ENCODE measurements at regions not wholly inside any gene's neighbourhood (a gene's known extent, or its start where the extent isn't known, plus 50 kb on each side); places are given as distances from the start of the nearest gene placed in this dataset.

DNA sequence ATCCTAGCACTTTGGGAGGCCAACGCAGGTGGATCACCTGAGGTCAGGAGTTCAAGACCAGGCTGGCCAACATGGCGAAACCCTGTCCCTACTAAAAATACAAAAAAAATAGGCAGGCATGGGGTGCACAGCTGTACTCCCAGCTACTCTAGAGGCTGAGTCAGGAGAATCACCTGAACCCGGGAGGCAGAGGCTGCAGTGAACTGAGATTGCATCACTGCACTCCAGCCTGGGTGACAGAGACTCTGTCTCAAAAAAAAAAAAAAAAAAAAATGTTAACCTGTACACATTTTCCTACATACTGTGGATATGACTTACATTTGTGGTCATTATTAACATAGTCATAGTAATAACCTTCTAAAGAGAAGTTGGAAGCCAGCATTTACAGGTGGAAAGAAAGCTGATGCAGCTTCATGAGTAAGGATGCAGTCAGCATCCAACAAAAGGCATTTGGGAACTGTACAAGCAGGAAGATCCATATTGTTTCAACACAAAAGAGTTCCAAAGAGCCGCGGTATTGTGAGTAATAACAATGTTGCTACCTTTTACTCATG, 186.2 kb downstream of the GPX5 start:
- no peak for DNase-seq (ENCODE audit: low spot score)
- peaks cover 13% of the 10 kb centered on the region for H3K4me1 Mint-ChIP-seq (ENCODE audit: unreplicated experiment)
- H3K36me3 Mint-ChIP-seq (ENCODE audit: low read depth, unreplicated experiment): peaks cover 9% of the 10 kb centered on the region
- H3K4me3 Mint-ChIP-seq (ENCODE audit: unreplicated experiment): no peak overlapping the region
- H3K27ac Mint-ChIP-seq (ENCODE audit: unreplicated experiment): no peak overlapping the region
- TF ChIP-seq, protein P1, sequence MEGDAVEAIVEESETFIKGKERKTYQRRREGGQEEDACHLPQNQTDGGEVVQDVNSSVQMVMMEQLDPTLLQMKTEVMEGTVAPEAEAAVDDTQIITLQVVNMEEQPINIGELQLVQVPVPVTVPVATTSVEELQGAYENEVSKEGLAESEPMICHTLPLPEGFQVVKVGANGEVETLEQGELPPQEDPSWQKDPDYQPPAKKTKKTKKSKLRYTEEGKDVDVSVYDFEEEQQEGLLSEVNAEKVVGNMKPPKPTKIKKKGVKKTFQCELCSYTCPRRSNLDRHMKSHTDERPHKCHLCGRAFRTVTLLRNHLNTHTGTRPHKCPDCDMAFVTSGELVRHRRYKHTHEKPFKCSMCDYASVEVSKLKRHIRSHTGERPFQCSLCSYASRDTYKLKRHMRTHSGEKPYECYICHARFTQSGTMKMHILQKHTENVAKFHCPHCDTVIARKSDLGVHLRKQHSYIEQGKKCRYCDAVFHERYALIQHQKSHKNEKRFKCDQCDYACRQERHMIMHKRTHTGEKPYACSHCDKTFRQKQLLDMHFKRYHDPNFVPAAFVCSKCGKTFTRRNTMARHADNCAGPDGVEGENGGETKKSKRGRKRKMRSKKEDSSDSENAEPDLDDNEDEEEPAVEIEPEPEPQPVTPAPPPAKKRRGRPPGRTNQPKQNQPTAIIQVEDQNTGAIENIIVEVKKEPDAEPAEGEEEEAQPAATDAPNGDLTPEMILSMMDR (IDR thresholded peaks at IDR 0.05; ENCODE audit: unreplicated experiment): no peak
- peaks cover 2% of the 10 kb centered on the region for H3K27me3 Mint-ChIP-seq (ENCODE audit: unreplicated experiment)
- H3K9me3 Mint-ChIP-seq (ENCODE audit: unreplicated experiment): peaks cover 8% of the 10 kb centered on the region

DNA sequence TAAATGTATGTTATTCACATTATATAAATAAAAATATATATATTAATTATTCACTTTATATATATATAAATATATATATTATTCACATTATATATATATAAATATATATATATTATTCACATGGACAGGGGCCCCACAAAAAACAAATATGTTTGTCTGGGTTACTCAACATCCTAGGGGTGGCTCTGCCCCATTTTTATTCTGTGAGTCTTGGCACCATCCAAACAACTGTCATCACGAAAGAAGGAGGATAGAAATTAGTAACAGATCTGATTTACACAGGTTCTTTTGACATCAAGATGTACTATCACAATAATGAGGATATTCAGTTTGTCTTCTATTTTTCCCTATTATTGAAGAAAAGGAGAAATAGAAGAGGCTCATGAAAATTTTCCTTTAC, 187.3 kb downstream of the GPX5 start:
- Mint-ChIP-seq H3K36me3 (ENCODE audit: low read depth, unreplicated experiment) (peaks cover 6% of the 10 kb centered on the region), H3K27ac (ENCODE audit: unreplicated experiment) (no peak overlapping the region), H3K4me1 (ENCODE audit: unreplicated experiment) (peaks cover 13% of the 10 kb centered on the region), H3K4me3 (ENCODE audit: unreplicated experiment) (no peak overlapping the region), H3K27me3 (ENCODE audit: unreplicated experiment) (peaks cover 2% of the 10 kb centered on the region), H3K9me3 (ENCODE audit: unreplicated experiment) (no peaks in the 10 kb centered on the region)
- TF ChIP-seq, protein P1 (IDR thresholded peaks at IDR 0.05; ENCODE audit: unreplicated experiment): no peak
- no peak for DNase-seq (ENCODE audit: low spot score)

DNA sequence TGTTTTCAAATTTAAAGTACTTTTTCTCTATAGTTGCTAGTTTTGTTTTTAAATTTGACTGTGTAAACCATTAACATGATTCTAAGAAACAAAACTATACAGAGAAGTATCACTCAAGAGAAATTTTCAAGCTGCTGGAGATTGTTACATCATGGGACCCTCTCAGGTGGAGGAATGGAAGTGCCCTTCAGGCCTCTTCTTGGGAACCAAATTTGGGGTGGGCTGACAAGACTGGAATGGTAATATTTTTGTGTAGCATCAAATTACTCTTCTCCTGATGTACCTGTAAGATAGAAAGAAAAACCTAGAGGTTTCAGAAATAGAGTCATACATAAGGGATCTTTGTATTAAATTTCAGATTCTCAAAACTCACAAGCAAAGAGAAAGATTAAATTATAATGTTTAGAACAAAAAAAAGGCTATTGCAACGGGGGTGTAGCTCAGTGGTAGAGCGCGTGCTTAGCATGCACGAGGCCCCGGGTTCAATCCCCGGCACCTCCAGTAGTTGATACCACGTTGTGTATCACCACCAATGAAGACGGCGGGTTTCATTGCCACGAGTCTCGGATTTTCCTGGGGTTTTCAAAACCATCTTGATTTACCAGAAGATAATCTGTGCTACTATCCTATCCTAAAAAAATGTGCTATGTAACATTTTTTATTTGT, 193.7 kb downstream of the GPX5 start:
- Mint-ChIP-seq H3K4me1 (ENCODE audit: unreplicated experiment) (peaks cover 4% of the 10 kb centered on the region), H3K27me3 (ENCODE audit: unreplicated experiment) (peaks cover 1% of the 10 kb centered on the region), H3K9me3 (ENCODE audit: unreplicated experiment) (no peaks in the 10 kb centered on the region), H3K36me3 (ENCODE audit: low read depth, unreplicated experiment) (no peaks in the 10 kb centered on the region), H3K27ac (ENCODE audit: unreplicated experiment) (no peak overlapping the region), H3K4me3 (ENCODE audit: unreplicated experiment) (no peak overlapping the region)
- TF ChIP-seq, protein P1 (IDR thresholded peaks at IDR 0.05; ENCODE audit: unreplicated experiment): no peak
- peak; percentile 33 for DNase-seq (ENCODE audit: low spot score)

DNA sequence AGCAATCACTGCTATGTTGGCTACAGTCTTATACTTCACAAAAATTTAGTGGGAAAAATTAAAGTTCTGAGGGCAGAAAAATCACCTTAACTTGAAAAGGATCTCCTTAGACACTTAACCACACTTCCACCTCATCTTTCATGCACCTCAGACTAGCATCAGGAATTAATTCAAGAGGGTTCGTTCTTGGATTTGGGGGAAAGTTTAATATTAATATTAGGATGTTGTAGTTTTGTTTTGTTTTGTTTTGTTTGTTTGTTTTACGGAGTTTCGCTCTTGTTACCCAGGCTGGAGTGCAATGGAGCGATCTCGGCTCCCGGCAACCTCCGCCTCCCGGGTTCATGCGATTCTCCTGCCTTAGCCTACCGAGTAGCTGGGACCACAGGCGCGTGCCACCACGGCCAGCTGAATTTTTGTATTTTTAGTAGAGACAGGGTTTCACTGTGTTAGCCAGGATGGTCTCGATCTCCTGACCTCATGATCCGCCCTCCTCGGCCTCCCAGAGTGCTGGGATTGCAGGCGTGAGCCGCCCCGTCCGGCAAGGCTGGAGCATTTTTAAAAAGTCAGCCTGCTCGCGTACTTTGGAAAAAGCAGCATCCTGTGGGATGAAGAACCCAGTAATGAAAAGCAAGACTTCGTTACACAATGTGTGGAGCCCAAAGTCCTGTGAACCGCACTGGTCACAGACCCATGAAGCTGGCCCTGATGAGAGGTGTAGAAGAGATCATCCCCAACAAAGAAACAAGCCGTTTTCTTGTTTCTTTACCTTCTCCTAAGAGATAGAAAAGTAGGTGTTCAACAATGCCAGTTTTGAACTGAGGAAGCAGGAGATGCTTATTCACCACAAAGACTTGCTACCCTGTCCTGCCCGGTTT, 194.9 kb downstream of the GPX5 start:
- Mint-ChIP-seq H3K27me3 (ENCODE audit: unreplicated experiment) (peaks cover 1% of the 10 kb centered on the region), H3K4me3 (ENCODE audit: unreplicated experiment) (peak overlapping the region; percentile 9), H3K36me3 (ENCODE audit: low read depth, unreplicated experiment) (no peaks in the 10 kb centered on the region), H3K4me1 (ENCODE audit: unreplicated experiment) (peaks cover 4% of the 10 kb centered on the region), H3K9me3 (ENCODE audit: unreplicated experiment) (no peaks in the 10 kb centered on the region), H3K27ac (ENCODE audit: unreplicated experiment) (no peak overlapping the region)
- TF ChIP-seq, protein P1 (IDR thresholded peaks at IDR 0.05; ENCODE audit: unreplicated experiment): no peak
- no peak for DNase-seq (ENCODE audit: low spot score)

All from endothelial cell (in vitro differentiated cells).